ENCODE measurements at regions not wholly inside any gene's neighbourhood (a gene's known extent, or its start where the extent isn't known, plus 50 kb on each side); places are given as distances from the start of the nearest gene placed in this dataset.

DNA sequence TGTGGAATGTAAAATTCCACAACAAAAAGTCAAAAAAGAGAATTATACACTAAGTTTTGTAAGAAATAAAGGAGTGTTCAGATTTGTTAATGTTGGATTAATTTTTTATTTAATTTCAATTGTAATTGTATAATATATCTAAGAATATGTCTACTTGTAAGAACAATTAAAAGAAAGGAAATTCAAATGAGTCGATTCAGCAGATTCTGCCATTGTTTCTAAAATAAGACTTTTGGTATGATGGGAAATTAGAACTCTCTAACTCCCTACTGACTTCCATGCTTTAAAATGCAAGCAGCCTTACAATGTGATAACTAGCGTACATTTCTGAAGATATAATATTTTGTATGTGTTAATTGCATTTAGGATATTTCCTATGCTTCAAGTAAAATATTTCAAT, 395.9 kb upstream of the ZNF717 start:
- Histone ChIP-seq H3K9me3 (ENCODE audit: insufficient read depth, low read depth) (no peaks in the 10 kb centered on the region), H3K79me2 (ENCODE audit: low read depth) (no peaks in the 10 kb centered on the region), H3K4me3 (no peak overlapping the region), H3K9me2 (ENCODE audit: insufficient read depth) (no peaks in the 10 kb centered on the region), H3K36me3 (ENCODE audit: low read depth) (no peaks in the 10 kb centered on the region), H3K4me2 (no peak overlapping the region), H4K20me1 (ENCODE audit: insufficient read depth) (no peaks in the 10 kb centered on the region), H3K27me3 (ENCODE audit: insufficient read depth, low read depth) (no peaks in the 10 kb centered on the region), H2AFZ (no peak overlapping the region), H3F3A (ENCODE audit: insufficient read depth, low read depth) (no peaks in the 10 kb centered on the region), H3K4me1 (replicated peaks; ENCODE audit: insufficient read depth) (no peaks in the 10 kb centered on the region), H3K27ac (no peak overlapping the region)
- ChIA-PET POLR2A (ENCODE audit: unreplicated experiment) (no interaction called here), CTCF (no interaction called here)
- intact Hi-C loops (cut with micrococcal nuclease; ENCODE audit: unreplicated experiment), result no loop called here
- no TSS peak for BruUV-seq (replicated peaks)
- DNase-seq, result no peak
- TF ChIP-seq EZH2 (IDR thresholded peaks at IDR 0.05; ENCODE audit: low read depth), result no peak
- TF ChIP-seq, protein P1, sequence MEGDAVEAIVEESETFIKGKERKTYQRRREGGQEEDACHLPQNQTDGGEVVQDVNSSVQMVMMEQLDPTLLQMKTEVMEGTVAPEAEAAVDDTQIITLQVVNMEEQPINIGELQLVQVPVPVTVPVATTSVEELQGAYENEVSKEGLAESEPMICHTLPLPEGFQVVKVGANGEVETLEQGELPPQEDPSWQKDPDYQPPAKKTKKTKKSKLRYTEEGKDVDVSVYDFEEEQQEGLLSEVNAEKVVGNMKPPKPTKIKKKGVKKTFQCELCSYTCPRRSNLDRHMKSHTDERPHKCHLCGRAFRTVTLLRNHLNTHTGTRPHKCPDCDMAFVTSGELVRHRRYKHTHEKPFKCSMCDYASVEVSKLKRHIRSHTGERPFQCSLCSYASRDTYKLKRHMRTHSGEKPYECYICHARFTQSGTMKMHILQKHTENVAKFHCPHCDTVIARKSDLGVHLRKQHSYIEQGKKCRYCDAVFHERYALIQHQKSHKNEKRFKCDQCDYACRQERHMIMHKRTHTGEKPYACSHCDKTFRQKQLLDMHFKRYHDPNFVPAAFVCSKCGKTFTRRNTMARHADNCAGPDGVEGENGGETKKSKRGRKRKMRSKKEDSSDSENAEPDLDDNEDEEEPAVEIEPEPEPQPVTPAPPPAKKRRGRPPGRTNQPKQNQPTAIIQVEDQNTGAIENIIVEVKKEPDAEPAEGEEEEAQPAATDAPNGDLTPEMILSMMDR (conservative IDR thresholded peaks at IDR 0.05), result no peak

- Histone ChIP-seq H3K27me3 (ENCODE audit: insufficient read depth, low read depth) (no peaks in the 10 kb centered on the region), H3K4me3 (no peak overlapping the region), H3K79me2 (ENCODE audit: low read depth) (no peaks in the 10 kb centered on the region), H3K9me2 (ENCODE audit: insufficient read depth) (no peaks in the 10 kb centered on the region), H2AFZ (no peak overlapping the region), H3K4me2 (no peak overlapping the region), H3K27ac (no peak overlapping the region), H3K36me3 (ENCODE audit: low read depth) (no peaks in the 10 kb centered on the region), H4K20me1 (ENCODE audit: insufficient read depth) (no peaks in the 10 kb centered on the region; the same call in 1 of the 2 replicates), H3F3A (ENCODE audit: insufficient read depth, low read depth) (no peaks in the 10 kb centered on the region), H3K9me3 (ENCODE audit: insufficient read depth, low read depth) (peaks cover 4% of the 10 kb centered on the region; the same call in 1 of the 2 replicates), H3K4me1 (replicated peaks; ENCODE audit: insufficient read depth) (no peaks in the 10 kb centered on the region)
- POLR2A ChIA-PET (ENCODE audit: unreplicated experiment), result no interaction called here
- no peak for DNase-seq
- CTCF ChIA-PET, result no interaction called here
- BruUV-seq (replicated peaks), result no TSS peak
- intact Hi-C loops (cut with micrococcal nuclease; ENCODE audit: unreplicated experiment), result no loop called here
- TF ChIP-seq, protein P1 (conservative IDR thresholded peaks at IDR 0.05), result no peak
- no peak for TF ChIP-seq EZH2 (IDR thresholded peaks at IDR 0.05; ENCODE audit: low read depth)
These were observed 412.7 kb upstream of the ZNF717 start for GRCh38 chr3:76198086-76198485.

DNA sequence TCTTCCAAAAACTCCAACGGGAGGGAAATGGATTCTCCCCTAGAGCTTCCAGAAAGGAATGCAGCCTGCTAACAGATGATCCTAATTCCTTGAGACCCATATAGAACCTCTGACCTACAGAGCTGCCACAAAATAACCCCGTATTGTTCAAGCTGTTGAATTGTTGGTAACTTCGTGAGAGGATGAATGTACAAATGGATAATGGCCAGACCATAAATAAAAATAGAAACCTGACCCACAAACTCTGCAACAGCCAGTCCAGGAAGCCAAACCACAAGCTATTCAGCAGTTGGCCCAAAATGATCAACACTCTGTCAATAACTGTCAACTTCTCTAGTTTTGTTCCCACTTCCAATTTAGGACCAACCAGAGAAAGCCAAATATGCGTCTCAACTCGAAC, 414.0 kb upstream of the ZNF717 start:
- intact Hi-C loops (cut with micrococcal nuclease; ENCODE audit: unreplicated experiment), result no loop called here

More for the DNA sequence above, 414.0 kb upstream of the ZNF717 start:
- CTCF ChIA-PET, result no interaction called here
- DNase-seq, result no peak
- H3K27ac ChIP-seq, result no peak overlapping the region
- no TSS peak for BruUV-seq (replicated peaks)
- H3K4me2 ChIP-seq, result no peak overlapping the region
- TF ChIP-seq, protein P1 (conservative IDR thresholded peaks at IDR 0.05), result no peak
- TF ChIP-seq EZH2 (IDR thresholded peaks at IDR 0.05; ENCODE audit: low read depth), result no peak
- no peaks in the 10 kb centered on the region for H3K4me1 ChIP-seq (replicated peaks; ENCODE audit: insufficient read depth)
- H3K36me3 ChIP-seq (ENCODE audit: low read depth), result no peaks in the 10 kb centered on the region
- H3K4me3 ChIP-seq, result no peak overlapping the region
- H3K79me2 ChIP-seq (ENCODE audit: low read depth), result no peaks in the 10 kb centered on the region
- H3F3A ChIP-seq (ENCODE audit: insufficient read depth, low read depth), result no peaks in the 10 kb centered on the region
- H3K27me3 ChIP-seq (ENCODE audit: insufficient read depth, low read depth), result no peaks in the 10 kb centered on the region
- no peaks in the 10 kb centered on the region for H3K9me2 ChIP-seq (ENCODE audit: insufficient read depth)
- no peak overlapping the region for H2AFZ ChIP-seq
- peaks cover 4% of the 10 kb centered on the region; the same call in 1 of the 2 replicates for H3K9me3 ChIP-seq (ENCODE audit: insufficient read depth, low read depth)
- H4K20me1 ChIP-seq (ENCODE audit: insufficient read depth), result no peaks in the 10 kb centered on the region; the same call in 1 of the 2 replicates
- POLR2A ChIA-PET (ENCODE audit: unreplicated experiment), result no interaction called here

Data from PC-9 (cell line).